ENCODE measurements at regions not wholly inside any gene's neighbourhood (a gene's known extent, or its start where the extent isn't known, plus 50 kb on each side); places are given as distances from the start of the nearest gene placed in this dataset.

- TF ChIP-seq HNRNPH1 (optimal IDR thresholded peaks at IDR 0.05; ENCODE audit: low read depth, low read length) = no peak
- TF ChIP-seq ZNF121 (CRISPR knock-in tag; conservative IDR thresholded peaks at IDR 0.05) = no peak
Observed at GRCh38 chr1:218930472-218931241, 243.0 kb upstream of the LYPLAL1 start (continued).

- H3K4me1 ChIP-seq (replicated peaks in 1 of 2; ENCODE audit: control insufficient read depth in 2 of 2, insufficient read depth in 2 of 2, low read length in 2 of 2) = no peaks in the 10 kb centered on the region
- no peak overlapping the region for H3K27ac ChIP-seq (ENCODE audit: extremely low read depth, low read depth, low read length)
- H3K36me3 ChIP-seq (ENCODE audit: control insufficient read depth, insufficient read depth, low read length) = no peaks in the 10 kb centered on the region
- intact Hi-C loops (cut with micrococcal nuclease) = no loop called here
- H3K79me2 ChIP-seq (ENCODE audit: control insufficient read depth, insufficient read depth, low read length) = no peaks in the 10 kb centered on the region
- in situ Hi-C loops (cut with MboI) = no loop called here
- BruUV-seq (replicated peaks) = no TSS peak
- H2AFZ ChIP-seq (ENCODE audit: low read depth, low read length) = no peak overlapping the region
- no peaks in the 10 kb centered on the region for H3K9me1 ChIP-seq (ENCODE audit: control insufficient read depth, insufficient read depth, low read length)
- ChIA-PET CTCF (ENCODE audit: low intra/inter-chr PET ratio) (no interaction called here), POLR2A (no interaction called here)
- no peak for FAIRE-seq
- H3K4me2 ChIP-seq (ENCODE audit: insufficient read depth, low read length) = no peak overlapping the region
- H3K27me3 ChIP-seq (ENCODE audit: control insufficient read depth in 2 of 2, insufficient read depth in 2 of 2, low read length in 2 of 2) = no peaks in the 10 kb centered on the region
- no peak for ATAC-seq
- no peaks in the 10 kb centered on the region for H3K9me3 ChIP-seq (replicated peaks; ENCODE audit: control insufficient read depth, insufficient read depth, low read depth, low read length)
- WGBS (ENCODE audit: insufficient coverage, low coverage, missing lambda C conversion rate) = 0% methylated on average over 2 of the region's 2 CpGs
- H3K9ac ChIP-seq (ENCODE audit: insufficient read depth in 1 of 2, low read depth in 2 of 2, low read length in 2 of 2) = no peak overlapping the region
- H4K20me1 ChIP-seq (replicated peaks; ENCODE audit: control insufficient read depth, insufficient read depth, low read length) = no peaks in the 10 kb centered on the region
- no peak for DNase-seq (ENCODE audit: extremely low read depth in 1 of 4, low spot score in 3 of 4)
- no peak overlapping the region for H3K4me3 ChIP-seq
- TF ChIP-seq ZNF57 (CRISPR knock-in tag; IDR thresholded peaks at IDR 0.05) (no peak), HOXB6 (CRISPR knock-in tag; IDR thresholded peaks at IDR 0.05; ENCODE audit: borderline replicate concordance) (no peak), ZNF311 (CRISPR knock-in tag; IDR thresholded peaks at IDR 0.05) (no peak), NR3C1 (CRISPR knock-in tag; IDR thresholded peaks at IDR 0.05) (no peak), ZNF639 (CRISPR knock-in tag; conservative IDR thresholded peaks at IDR 0.05 in 1 of 2, IDR thresholded peaks at IDR 0.05 in 1 of 2) (no peak)
- TF ChIP-seq, protein P1, sequence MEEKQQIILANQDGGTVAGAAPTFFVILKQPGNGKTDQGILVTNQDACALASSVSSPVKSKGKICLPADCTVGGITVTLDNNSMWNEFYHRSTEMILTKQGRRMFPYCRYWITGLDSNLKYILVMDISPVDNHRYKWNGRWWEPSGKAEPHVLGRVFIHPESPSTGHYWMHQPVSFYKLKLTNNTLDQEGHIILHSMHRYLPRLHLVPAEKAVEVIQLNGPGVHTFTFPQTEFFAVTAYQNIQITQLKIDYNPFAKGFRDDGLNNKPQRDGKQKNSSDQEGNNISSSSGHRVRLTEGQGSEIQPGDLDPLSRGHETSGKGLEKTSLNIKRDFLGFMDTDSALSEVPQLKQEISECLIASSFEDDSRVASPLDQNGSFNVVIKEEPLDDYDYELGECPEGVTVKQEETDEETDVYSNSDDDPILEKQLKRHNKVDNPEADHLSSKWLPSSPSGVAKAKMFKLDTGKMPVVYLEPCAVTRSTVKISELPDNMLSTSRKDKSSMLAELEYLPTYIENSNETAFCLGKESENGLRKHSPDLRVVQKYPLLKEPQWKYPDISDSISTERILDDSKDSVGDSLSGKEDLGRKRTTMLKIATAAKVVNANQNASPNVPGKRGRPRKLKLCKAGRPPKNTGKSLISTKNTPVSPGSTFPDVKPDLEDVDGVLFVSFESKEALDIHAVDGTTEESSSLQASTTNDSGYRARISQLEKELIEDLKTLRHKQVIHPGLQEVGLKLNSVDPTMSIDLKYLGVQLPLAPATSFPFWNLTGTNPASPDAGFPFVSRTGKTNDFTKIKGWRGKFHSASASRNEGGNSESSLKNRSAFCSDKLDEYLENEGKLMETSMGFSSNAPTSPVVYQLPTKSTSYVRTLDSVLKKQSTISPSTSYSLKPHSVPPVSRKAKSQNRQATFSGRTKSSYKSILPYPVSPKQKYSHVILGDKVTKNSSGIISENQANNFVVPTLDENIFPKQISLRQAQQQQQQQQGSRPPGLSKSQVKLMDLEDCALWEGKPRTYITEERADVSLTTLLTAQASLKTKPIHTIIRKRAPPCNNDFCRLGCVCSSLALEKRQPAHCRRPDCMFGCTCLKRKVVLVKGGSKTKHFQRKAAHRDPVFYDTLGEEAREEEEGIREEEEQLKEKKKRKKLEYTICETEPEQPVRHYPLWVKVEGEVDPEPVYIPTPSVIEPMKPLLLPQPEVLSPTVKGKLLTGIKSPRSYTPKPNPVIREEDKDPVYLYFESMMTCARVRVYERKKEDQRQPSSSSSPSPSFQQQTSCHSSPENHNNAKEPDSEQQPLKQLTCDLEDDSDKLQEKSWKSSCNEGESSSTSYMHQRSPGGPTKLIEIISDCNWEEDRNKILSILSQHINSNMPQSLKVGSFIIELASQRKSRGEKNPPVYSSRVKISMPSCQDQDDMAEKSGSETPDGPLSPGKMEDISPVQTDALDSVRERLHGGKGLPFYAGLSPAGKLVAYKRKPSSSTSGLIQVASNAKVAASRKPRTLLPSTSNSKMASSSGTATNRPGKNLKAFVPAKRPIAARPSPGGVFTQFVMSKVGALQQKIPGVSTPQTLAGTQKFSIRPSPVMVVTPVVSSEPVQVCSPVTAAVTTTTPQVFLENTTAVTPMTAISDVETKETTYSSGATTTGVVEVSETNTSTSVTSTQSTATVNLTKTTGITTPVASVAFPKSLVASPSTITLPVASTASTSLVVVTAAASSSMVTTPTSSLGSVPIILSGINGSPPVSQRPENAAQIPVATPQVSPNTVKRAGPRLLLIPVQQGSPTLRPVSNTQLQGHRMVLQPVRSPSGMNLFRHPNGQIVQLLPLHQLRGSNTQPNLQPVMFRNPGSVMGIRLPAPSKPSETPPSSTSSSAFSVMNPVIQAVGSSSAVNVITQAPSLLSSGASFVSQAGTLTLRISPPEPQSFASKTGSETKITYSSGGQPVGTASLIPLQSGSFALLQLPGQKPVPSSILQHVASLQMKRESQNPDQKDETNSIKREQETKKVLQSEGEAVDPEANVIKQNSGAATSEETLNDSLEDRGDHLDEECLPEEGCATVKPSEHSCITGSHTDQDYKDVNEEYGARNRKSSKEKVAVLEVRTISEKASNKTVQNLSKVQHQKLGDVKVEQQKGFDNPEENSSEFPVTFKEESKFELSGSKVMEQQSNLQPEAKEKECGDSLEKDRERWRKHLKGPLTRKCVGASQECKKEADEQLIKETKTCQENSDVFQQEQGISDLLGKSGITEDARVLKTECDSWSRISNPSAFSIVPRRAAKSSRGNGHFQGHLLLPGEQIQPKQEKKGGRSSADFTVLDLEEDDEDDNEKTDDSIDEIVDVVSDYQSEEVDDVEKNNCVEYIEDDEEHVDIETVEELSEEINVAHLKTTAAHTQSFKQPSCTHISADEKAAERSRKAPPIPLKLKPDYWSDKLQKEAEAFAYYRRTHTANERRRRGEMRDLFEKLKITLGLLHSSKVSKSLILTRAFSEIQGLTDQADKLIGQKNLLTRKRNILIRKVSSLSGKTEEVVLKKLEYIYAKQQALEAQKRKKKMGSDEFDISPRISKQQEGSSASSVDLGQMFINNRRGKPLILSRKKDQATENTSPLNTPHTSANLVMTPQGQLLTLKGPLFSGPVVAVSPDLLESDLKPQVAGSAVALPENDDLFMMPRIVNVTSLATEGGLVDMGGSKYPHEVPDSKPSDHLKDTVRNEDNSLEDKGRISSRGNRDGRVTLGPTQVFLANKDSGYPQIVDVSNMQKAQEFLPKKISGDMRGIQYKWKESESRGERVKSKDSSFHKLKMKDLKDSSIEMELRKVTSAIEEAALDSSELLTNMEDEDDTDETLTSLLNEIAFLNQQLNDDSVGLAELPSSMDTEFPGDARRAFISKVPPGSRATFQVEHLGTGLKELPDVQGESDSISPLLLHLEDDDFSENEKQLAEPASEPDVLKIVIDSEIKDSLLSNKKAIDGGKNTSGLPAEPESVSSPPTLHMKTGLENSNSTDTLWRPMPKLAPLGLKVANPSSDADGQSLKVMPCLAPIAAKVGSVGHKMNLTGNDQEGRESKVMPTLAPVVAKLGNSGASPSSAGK (IDR thresholded peaks at IDR 0.05) = no peak
Observed at GRCh38 chr1:218931324-218931723, 242.4 kb upstream of the LYPLAL1 start.
